A549 (cell line): ENCODE measurements at regions not wholly inside any gene's neighbourhood (a gene's known extent, or its start where the extent isn't known, plus 50 kb on each side); places are given as distances from the start of the nearest gene placed in this dataset.

Experiments used
- ATAC-seq, 2 experiments: fragments of 200-7000 bp in 1 of 2; fragments of >200 bp in 1 of 2; cut with Nextera tagmentation in 1 of 2; cut with Tn5 transposase in 1 of 2; 3 replicates each; pipeline versions ENCODE4 v1.8.0 to v1.9.1; 2018 to 2020; ENCODE audit warnings: mild to moderate bottlenecking in 1 of 2, moderate library complexity in 1 of 2
- CTCF ChIA-PET: fragments of 300-600 bp; sonication (Branson Sonifier 250); formaldehyde crosslinking; extraction: SDS; loops from one replicate; lab custom pipeline; 2021; ENCODE audit warnings: antibody characterized with exemption, inconsistent platforms; lab: Yijun Ruan, JAX
- POLR2A ChIA-PET: fragments of 350-600 bp; formaldehyde crosslinking; extraction: SDS; loops from one replicate; lab custom pipeline; 2021; ENCODE audit warnings: antibody characterized with exemption, inconsistent platforms; lab: Yijun Ruan, JAX
- DNase-seq, 2 experiments: peaks; one replicate each; pipeline versions ENCODE4 v3.0.0 to v3.0.0-alpha.2; 2011 to 2016; ENCODE audit warnings: low read depth in 1 of 2, low spot score in 1 of 2
- FAIRE-seq: peaks from 2 replicates; lab custom pipeline; 2011; peaks lifted over from hg19 to GRCh38; lab: Jason Lieb, UNC
- H3K27ac ChIP-seq, 2 experiments: fragments of >200 bp; sonication (Bioruptor Twin); formaldehyde crosslinking; 3 replicates each; pipeline ENCODE4 v1.5.1; 2016 to 2017
- H3K4me1 ChIP-seq: fragments of >200 bp; sonication (Bioruptor Twin); formaldehyde crosslinking; 3 replicates; pipeline ENCODE4 v1.6.1; 2016
- H3K4me2 ChIP-seq: fragments of >200 bp; sonication (Bioruptor Twin); formaldehyde crosslinking; 3 replicates; pipeline ENCODE4 v1.6.1; 2016
- H3K4me3 ChIP-seq: fragments of >200 bp; sonication (Bioruptor Twin); formaldehyde crosslinking; 3 replicates; pipeline ENCODE4 v1.5.1; 2016
- H3K9me3 ChIP-seq: fragments of >200 bp; sonication (Bioruptor Twin); formaldehyde crosslinking; 3 replicates; pipeline ENCODE4 v1.6.1; 2016
- BCL3 ChIP-seq: fragments of >200 bp; sonication (Bioruptor Twin); formaldehyde crosslinking; IDR thresholded peaks from 3 replicates; pipeline ENCODE4 v1.6.1; 2016
- CEBPB ChIP-seq, 2 experiments: fragments of >200 bp in 1 of 2; sonication (Bioruptor Twin) in 1 of 2; formaldehyde crosslinking in 1 of 2; IDR thresholded peaks; 2 replicates each; pipeline ENCODE4 v1.6.1; 2012 to 2016
- CHD2 ChIP-seq: fragments of 150-350 bp; IDR thresholded peaks from 2 replicates; pipeline ENCODE4 v1.6.1; 2014; ENCODE audit warnings: low read length; ENCODE audit not compliant: partially characterized antibody
- CHD4 ChIP-seq: fragments of 200-600 bp; sonication (generic); IDR thresholded peaks from 2 replicates; pipeline ENCODE4 v1.6.1; 2016; ENCODE audit warnings: antibody characterized with exemption, mild to moderate bottlenecking, borderline replicate concordance
- E2F6 ChIP-seq: IDR thresholded peaks from 2 replicates; pipeline ENCODE4 v1.6.1; 2012; ENCODE audit warnings: low read depth, borderline replicate concordance
- EHF ChIP-seq: fragments of 250-450 bp; sonication (Bioruptor Pico); IDR thresholded peaks from 2 replicates; pipeline ENCODE4 v1.5.0; 2020; ENCODE audit warnings: mild to moderate bottlenecking
- EP300 ChIP-seq, 2 experiments: fragments of >200 bp; sonication (Bioruptor Twin); formaldehyde crosslinking; IDR thresholded peaks; 2 replicates in 1 of 2; 3 replicates in 1 of 2; pipeline ENCODE4 v1.6.1; 2016 to 2017
- FOSB ChIP-seq: fragments of 250-450 bp; sonication (Bioruptor Pico); IDR thresholded peaks from 2 replicates; pipeline ENCODE4 v1.5.0; 2020; ENCODE audit warnings: mild to moderate bottlenecking, moderate library complexity
- FOSL2 ChIP-seq, 2 experiments: fragments of 450-650 bp in 1 of 2; fragments of >200 bp in 1 of 2; sonication (Bioruptor Twin) in 1 of 2; formaldehyde crosslinking; IDR thresholded peaks; 2 replicates each; pipeline versions ENCODE4 v1.5.0 to v1.6.1; 2016 to 2020; ENCODE audit warnings: mild to moderate bottlenecking in 1 of 2, moderate library complexity in 1 of 2
- FOXS1 ChIP-seq: fragments of 250-450 bp; sonication (Bioruptor Pico); IDR thresholded peaks from 2 replicates; pipeline ENCODE4 v1.5.0; 2020; ENCODE audit warnings: mild to moderate bottlenecking, moderate library complexity
- GATA3 ChIP-seq: IDR thresholded peaks from 2 replicates; pipeline ENCODE4 v1.6.1; 2012; ENCODE audit warnings: borderline replicate concordance
- HEYL ChIP-seq: fragments of 250-450 bp; sonication (Bioruptor Pico); IDR thresholded peaks from 2 replicates; pipeline ENCODE4 v1.8.0; 2021; ENCODE audit warnings: mild to moderate bottlenecking, moderate library complexity
- HMGXB4 ChIP-seq: fragments of 250-450 bp; sonication (Bioruptor Pico); IDR thresholded peaks from 2 replicates; pipeline ENCODE4 v1.5.0; 2021; ENCODE audit warnings: mild to moderate bottlenecking, moderate library complexity, borderline replicate concordance
- HOXB5 ChIP-seq: fragments of 250-450 bp; sonication (Bioruptor Pico); IDR thresholded peaks from 2 replicates; pipeline ENCODE4 v1.5.0; 2020; ENCODE audit warnings: mild to moderate bottlenecking, moderate library complexity
- JUN ChIP-seq, 2 experiments: fragments of >200 bp; sonication (Bioruptor Twin); formaldehyde crosslinking; IDR thresholded peaks; 2 replicates in 1 of 2; 3 replicates in 1 of 2; pipeline ENCODE4 v1.6.1; 2016 to 2017
- KDM5A ChIP-seq: fragments of 200-600 bp; sonication (generic); IDR thresholded peaks from 2 replicates; pipeline ENCODE4 v1.6.1; 2016; ENCODE audit warnings: antibody characterized with exemption, mild to moderate bottlenecking
- RFX5 ChIP-seq: fragments of 450-650 bp; IDR thresholded peaks from 2 replicates; pipeline ENCODE4 v1.7.1; 2014; ENCODE audit warnings: antibody characterized with exemption, mild to moderate bottlenecking, moderate library complexity
- SMC3 ChIP-seq: fragments of >200 bp; sonication (Bioruptor Twin); formaldehyde crosslinking; IDR thresholded peaks from 3 replicates; pipeline ENCODE4 v1.6.1; 2018; ENCODE audit warnings: inconsistent platforms
- ZC3H11A ChIP-seq: fragments of 450-650 bp; IDR thresholded peaks from 2 replicates; pipeline ENCODE4 v1.6.1; 2014; ENCODE audit warnings: antibody characterized with exemption, mild to moderate bottlenecking
- ZFP36 ChIP-seq: fragments of 450-650 bp; IDR thresholded peaks from 2 replicates; pipeline ENCODE4 v1.6.1; 2014; ENCODE audit warnings: borderline replicate concordance; ENCODE audit not compliant: partially characterized antibody
- ZNF302 ChIP-seq: fragments of 250-450 bp; sonication (Bioruptor Pico); IDR thresholded peaks from 2 replicates; pipeline ENCODE4 v1.9.0; 2021; ENCODE audit warnings: inconsistent platforms, mild to moderate bottlenecking, moderate library complexity
- ZSCAN20 ChIP-seq: fragments of 250-450 bp; sonication (Bioruptor Pico); IDR thresholded peaks from 2 replicates; pipeline ENCODE4 v1.8.0; 2022; ENCODE audit warnings: mild to moderate bottlenecking, moderate library complexity
- WGBS: methylation state at CpG from one replicate; pipeline ENCODE4 v1.1.6; 2017; ENCODE audit errors: missing lambda C conversion rate; 5-methylcytosine and 5-hydroxymethylcytosine counted together
- TF ChIP-seq, protein P1 (sequence below): fragments of 450-650 bp; IDR thresholded peaks from 2 replicates; pipeline ENCODE4 v1.6.1; 2014; ENCODE audit warnings: antibody characterized with exemption
- TF ChIP-seq, protein P2 (sequence below): fragments of >200 bp; sonication (Bioruptor Twin); formaldehyde crosslinking; IDR thresholded peaks from 3 replicates; pipeline ENCODE4 v1.5.1; 2016

GRCh38 chr1:5711079-5711478 lies 281.1 kb downstream of the NPHP4 start:
- POLR2A ChIA-PET = no interaction called here
- 4% methylated on average over 7 of the region's 7 CpGs for WGBS
- CTCF ChIA-PET = no interaction called here

GRCh38 chr1:5709976-5710375 lies 282.2 kb downstream of the NPHP4 start:
- ATAC-seq (no peak), FAIRE-seq (no peak), DNase-seq (no peak)
- Histone ChIP-seq H3K4me2 (no peak overlapping the region), H3K4me1 (no peaks in the 10 kb centered on the region), H3K27ac (no peak overlapping the region), H3K9me3 (no peaks in the 10 kb centered on the region), H3K4me3 (no peak overlapping the region)
- WGBS = 0% methylated on average over 3 of the region's 3 CpGs
- POLR2A ChIA-PET = no interaction called here
- TF ChIP-seq RFX5 (no peak), HOXB5 (no peak), HEYL (no peak)
- CTCF ChIA-PET = interaction anchor here (0.9 kb wide), 1 partner anchor 36 kb away, joined by 3 read pairs; no protein-coding TSS in a partner anchor

More at GRCh38 chr1:5711079-5711478, 281.1 kb downstream of the NPHP4 start:
- no peak for TF ChIP-seq CEBPB (IDR thresholded peaks at IDR 0.05)
- no peak for TF ChIP-seq EHF (CRISPR knock-in tag)
- no peak for TF ChIP-seq SMC3
- TF ChIP-seq FOSB = no peak
- no peak for TF ChIP-seq HOXB5
- TF ChIP-seq, protein P1, sequence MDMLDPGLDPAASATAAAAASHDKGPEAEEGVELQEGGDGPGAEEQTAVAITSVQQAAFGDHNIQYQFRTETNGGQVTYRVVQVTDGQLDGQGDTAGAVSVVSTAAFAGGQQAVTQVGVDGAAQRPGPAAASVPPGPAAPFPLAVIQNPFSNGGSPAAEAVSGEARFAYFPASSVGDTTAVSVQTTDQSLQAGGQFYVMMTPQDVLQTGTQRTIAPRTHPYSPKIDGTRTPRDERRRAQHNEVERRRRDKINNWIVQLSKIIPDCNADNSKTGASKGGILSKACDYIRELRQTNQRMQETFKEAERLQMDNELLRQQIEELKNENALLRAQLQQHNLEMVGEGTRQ = no peak
- no peak for TF ChIP-seq CHD2
- TF ChIP-seq JUN (IDR thresholded peaks at IDR 0.05) = no peak
- TF ChIP-seq ZNF302 (CRISPR knock-in tag) = no peak
- TF ChIP-seq ZC3H11A = no peak
- TF ChIP-seq ZSCAN20 (CRISPR knock-in tag) = no peak
- no peak for TF ChIP-seq BCL3
- TF ChIP-seq HEYL = no peak
- TF ChIP-seq EP300 (IDR thresholded peaks at IDR 0.05) = no peak
- no peak for TF ChIP-seq GATA3
- no peak for DNase-seq
- ATAC-seq = no peak
- Histone ChIP-seq H3K4me2 (no peak overlapping the region), H3K9me3 (no peaks in the 10 kb centered on the region), H3K27ac (no peak overlapping the region), H3K4me1 (no peaks in the 10 kb centered on the region), H3K4me3 (no peak overlapping the region)
- FAIRE-seq = no peak

GRCh38 chr1:5709461-5709975 lies 282.7 kb downstream of the NPHP4 start:
- no peak for FAIRE-seq
- H3K9me3 ChIP-seq = no peaks in the 10 kb centered on the region
- POLR2A ChIA-PET = no interaction called here
- no peaks in the 10 kb centered on the region for H3K4me1 ChIP-seq
- WGBS = 15% methylated on average over 3 of the region's 6 CpGs
- no peak overlapping the region for H3K4me2 ChIP-seq
- no peak overlapping the region for H3K27ac ChIP-seq
- no peak for ATAC-seq
- no peak overlapping the region for H3K4me3 ChIP-seq
- CTCF ChIA-PET = interaction anchor here (0.9 kb wide), 1 partner anchor 36 kb away, joined by 3 read pairs; no protein-coding TSS in a partner anchor
- TF ChIP-seq HOXB5 = no peak
- no peak for TF ChIP-seq KDM5A
- TF ChIP-seq ZFP36 = no peak
- TF ChIP-seq E2F6 = no peak
- no peak for TF ChIP-seq HMGXB4 (CRISPR knock-in tag)
- TF ChIP-seq FOXS1 (CRISPR knock-in tag) = no peak
- TF ChIP-seq, protein P2, sequence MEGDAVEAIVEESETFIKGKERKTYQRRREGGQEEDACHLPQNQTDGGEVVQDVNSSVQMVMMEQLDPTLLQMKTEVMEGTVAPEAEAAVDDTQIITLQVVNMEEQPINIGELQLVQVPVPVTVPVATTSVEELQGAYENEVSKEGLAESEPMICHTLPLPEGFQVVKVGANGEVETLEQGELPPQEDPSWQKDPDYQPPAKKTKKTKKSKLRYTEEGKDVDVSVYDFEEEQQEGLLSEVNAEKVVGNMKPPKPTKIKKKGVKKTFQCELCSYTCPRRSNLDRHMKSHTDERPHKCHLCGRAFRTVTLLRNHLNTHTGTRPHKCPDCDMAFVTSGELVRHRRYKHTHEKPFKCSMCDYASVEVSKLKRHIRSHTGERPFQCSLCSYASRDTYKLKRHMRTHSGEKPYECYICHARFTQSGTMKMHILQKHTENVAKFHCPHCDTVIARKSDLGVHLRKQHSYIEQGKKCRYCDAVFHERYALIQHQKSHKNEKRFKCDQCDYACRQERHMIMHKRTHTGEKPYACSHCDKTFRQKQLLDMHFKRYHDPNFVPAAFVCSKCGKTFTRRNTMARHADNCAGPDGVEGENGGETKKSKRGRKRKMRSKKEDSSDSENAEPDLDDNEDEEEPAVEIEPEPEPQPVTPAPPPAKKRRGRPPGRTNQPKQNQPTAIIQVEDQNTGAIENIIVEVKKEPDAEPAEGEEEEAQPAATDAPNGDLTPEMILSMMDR = no peak
- TF ChIP-seq BCL3 = no peak
- TF ChIP-seq CHD4 = no peak
- no peak for TF ChIP-seq FOSL2 (IDR thresholded peaks at IDR 0.05)
- TF ChIP-seq FOSL2 (CRISPR knock-in tag; IDR thresholded peaks at IDR 0.05) = no peak
- no peak for DNase-seq
